ENCODE measurements at regions not wholly inside any gene's neighbourhood (a gene's known extent, or its start where the extent isn't known, plus 50 kb on each side); places are given as distances from the start of the nearest gene placed in this dataset.
"Not testable (repeated sequence)": the region's sequence is repeated elsewhere in the genome, so short reads cannot be mapped to it uniquely, and the experiment has no call there.

GRCh38 chr3:102353805-102354204, 81.0 kb upstream of the ZPLD1 start:
- no peak for FAIRE-seq

GRCh38 chr3:102354818-102355515, 79.8 kb upstream of the ZPLD1 start:
- FAIRE-seq = no peak

GRCh38 chr3:102356506-102356905, 78.3 kb upstream of the ZPLD1 start:
- FAIRE-seq = no peak

GRCh38 chr3:102357313-102357712, 77.5 kb upstream of the ZPLD1 start:
- not testable (repeated sequence) for FAIRE-seq

- no peak for FAIRE-seq
Measured at GRCh38 chr3:102360183-102360860, 74.5 kb upstream of the ZPLD1 start.

GRCh38 chr3:102361101-102361500, 73.7 kb upstream of the ZPLD1 start:
- FAIRE-seq = no peak

GRCh38 chr3:102366116-102366515, 68.7 kb upstream of the ZPLD1 start:
- FAIRE-seq = not testable (repeated sequence)

GRCh38 chr3:102374863-102375634, 59.8 kb upstream of the ZPLD1 start:
- no peak for FAIRE-seq

- no peak for FAIRE-seq
Measured at GRCh38 chr3:102378216-102378615, 56.6 kb upstream of the ZPLD1 start.

- not testable (repeated sequence) for FAIRE-seq
Measured at GRCh38 chr3:102382201-102382600, 52.6 kb upstream of the ZPLD1 start.

Measured in endometrium (tissue), 2 donors.